Mononuclear cell (primary cell): ENCODE measurements at regions not wholly inside any gene's neighbourhood (a gene's known extent, or its start where the extent isn't known, plus 50 kb on each side); places are given as distances from the start of the nearest gene placed in this dataset.

ENCODE experiments used
- H3K27me3 ChIP-seq: 2 replicates; pipeline ENCODE4 v1.6.0; 2011; ENCODE audit warnings: low read length, control low read depth; ENCODE audit not compliant: insufficient read depth
- H3K4me1 ChIP-seq: 2 replicates; pipeline ENCODE4 v1.5.1; 2011; ENCODE audit warnings: mild to moderate bottlenecking, low read length, control low read depth; ENCODE audit not compliant: insufficient read depth
- H3K4me3 ChIP-seq: 2 replicates; pipeline ENCODE4 v1.5.1; 2011; ENCODE audit warnings: mild to moderate bottlenecking, low read length, moderate library complexity
- H3K9me3 ChIP-seq: 2 replicates; pipeline ENCODE4 v1.5.1; 2011; ENCODE audit warnings: low read depth, mild to moderate bottlenecking, control low read depth, low read length

DNA sequence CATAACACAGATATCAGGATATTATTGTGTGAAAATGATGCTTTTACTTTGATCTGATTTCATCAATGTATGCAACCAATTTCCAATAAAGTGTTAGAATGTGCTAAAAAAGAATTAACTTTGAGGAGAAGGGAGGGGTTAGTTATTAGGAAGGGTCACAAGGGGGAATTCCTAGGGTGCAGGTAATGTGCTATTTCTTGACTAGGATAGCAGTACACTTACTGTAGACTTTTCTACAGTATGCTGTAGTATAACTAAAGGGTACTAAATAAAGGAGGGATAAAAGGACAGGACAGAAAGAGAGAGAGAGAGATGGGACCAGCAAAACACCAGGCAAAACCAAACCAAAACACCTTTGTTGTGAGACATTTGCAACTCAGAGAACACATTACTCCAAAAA, 121.4 kb upstream of the RAP1B start:
- Histone ChIP-seq H3K4me1 (no peaks in the 10 kb centered on the region), H3K27me3 (no peaks in the 10 kb centered on the region), H3K4me3 (no peak overlapping the region), H3K9me3 (no peaks in the 10 kb centered on the region)

DNA sequence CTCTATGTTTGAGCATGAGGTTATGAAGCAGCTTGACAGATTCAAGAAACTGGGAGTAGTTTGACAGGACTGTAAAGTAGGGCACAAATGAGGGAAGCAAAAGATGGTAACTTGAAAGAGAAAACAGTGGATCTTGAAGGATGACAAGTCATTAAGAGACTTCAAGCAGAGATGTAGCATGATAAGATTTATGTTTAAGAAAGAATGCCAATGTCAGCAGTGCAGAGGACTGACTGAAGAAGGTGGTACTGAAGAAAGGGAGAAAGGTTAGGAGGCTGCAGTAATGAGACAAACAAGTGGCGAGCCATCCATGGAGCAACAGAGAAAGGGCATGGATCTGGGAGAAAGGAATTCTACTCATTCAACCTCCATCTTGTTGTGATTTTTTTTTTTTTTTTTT, 120.2 kb upstream of the RAP1B start:
- H3K27me3 ChIP-seq: no peaks in the 10 kb centered on the region
- H3K4me1 ChIP-seq: no peaks in the 10 kb centered on the region
- H3K9me3 ChIP-seq: no peaks in the 10 kb centered on the region
- H3K4me3 ChIP-seq: no peak overlapping the region

DNA sequence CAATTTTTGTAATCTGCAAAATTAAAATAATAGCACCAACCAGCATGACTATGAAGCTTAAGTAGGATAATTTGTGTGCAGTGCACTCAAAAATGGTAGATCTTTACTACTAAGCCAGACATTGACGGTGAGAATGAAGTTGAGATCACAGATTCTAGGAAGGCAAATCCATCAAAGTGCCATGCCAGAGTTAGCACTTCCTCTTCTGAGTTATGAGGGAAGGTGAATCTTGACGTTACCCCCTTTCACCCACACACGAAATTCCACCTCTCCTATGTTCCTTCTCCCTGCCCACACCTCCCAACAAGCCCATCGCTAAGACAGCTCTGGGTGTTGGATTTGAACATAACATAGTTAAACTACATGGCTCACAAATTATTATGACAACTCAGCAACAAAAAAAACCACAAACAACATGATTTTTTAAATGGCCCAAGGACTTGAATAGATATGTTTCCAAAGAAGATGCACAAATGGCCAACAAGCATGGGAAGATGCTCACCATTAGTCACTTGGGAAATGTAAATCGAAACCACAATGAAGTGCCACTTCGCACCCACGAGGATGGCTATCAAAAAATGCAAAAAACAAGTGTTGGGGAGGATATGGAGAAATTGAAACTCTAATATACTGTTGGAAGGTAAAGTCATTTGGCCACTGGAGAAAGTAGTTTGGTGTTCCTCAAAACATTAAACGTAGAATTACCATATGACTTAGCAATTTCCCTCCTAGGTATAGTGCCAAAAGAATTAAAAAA, 119.3 kb upstream of the RAP1B start:
- Histone ChIP-seq H3K27me3 (no peaks in the 10 kb centered on the region), H3K4me1 (peaks cover 2% of the 10 kb centered on the region), H3K9me3 (no peaks in the 10 kb centered on the region)

DNA sequence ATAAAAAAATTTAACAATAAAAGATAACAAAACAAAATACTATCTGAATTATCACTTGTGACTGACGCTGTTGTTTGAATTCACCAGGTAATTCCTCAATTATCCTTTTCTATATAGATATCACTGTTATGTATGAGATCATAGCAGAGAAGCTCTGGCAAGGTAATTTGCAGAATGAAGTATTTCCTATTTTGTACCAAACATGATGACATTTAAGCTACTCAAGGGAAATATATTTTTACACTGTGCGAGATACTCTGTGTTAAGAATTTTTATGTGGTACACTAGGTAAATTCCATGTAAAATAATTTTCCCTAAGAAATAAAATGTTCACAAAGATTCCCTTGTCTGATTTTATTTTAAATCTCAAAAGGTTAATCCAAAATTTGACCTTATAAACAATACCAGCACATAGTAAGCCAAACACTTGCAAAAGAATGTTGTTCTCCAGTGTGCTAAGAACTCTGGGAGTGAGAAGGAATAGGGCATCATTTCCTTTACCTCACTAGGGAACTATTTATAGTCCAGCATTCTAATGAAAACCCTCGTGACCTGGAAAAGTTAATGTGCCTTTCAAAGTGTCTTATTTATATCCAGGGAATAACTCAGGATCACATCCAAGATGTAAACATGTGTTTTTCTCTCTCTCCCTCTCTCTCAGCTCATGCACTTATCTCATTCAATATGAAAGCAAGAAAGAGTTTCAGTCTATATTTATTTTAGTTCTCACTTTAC, 115.2 kb upstream of the RAP1B start:
- H3K4me3 ChIP-seq: no peak overlapping the region
- H3K9me3 ChIP-seq: no peaks in the 10 kb centered on the region
- no peaks in the 10 kb centered on the region for H3K27me3 ChIP-seq
- peaks cover 7% of the 10 kb centered on the region for H3K4me1 ChIP-seq

More for the DNA sequence above, 119.3 kb upstream of the RAP1B start:
- no peak overlapping the region for H3K4me3 ChIP-seq

DNA sequence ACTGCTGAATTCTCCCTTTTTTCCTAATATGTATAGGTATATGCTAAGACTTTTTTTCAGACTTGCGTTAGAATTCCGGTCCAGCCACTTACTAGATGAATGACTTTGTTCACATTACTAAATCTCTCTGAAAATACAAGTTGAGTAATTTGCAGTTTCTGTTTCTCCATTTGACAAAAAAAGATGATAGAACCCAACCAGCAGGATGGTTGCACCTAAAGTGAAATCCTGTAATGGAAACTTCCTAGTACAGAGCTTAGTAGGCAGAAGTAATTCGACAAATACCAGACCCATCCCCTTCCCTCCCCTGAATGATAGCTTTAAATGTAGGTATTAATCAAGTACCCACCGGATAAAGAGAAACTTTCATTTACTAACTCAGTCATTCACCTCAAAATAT, 113.6 kb upstream of the RAP1B start:
- Histone ChIP-seq H3K4me3 (no peak overlapping the region), H3K9me3 (no peaks in the 10 kb centered on the region), H3K4me1 (peaks cover 7% of the 10 kb centered on the region), H3K27me3 (no peaks in the 10 kb centered on the region)

DNA sequence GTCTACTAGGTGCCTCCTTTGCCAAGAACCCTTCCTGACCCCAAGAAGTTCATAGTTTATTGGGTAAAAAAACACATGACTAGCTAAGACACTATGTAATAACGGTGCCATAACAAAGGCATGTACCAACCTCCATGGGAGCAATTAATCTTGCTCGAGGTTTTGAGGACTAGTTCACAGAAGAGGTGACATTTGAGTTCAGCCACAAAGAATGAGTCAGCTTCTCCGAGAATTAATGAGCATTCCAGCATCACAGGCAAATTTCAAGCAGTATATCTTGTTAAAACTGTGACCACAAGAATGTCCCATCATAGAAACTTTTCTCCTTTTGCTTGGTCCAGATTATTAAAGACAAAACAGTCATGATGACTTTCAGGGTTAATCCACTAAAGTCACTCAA, 113.0 kb upstream of the RAP1B start:
- Histone ChIP-seq H3K9me3 (no peaks in the 10 kb centered on the region), H3K4me3 (no peak overlapping the region), H3K27me3 (no peaks in the 10 kb centered on the region), H3K4me1 (peaks cover 7% of the 10 kb centered on the region)

DNA sequence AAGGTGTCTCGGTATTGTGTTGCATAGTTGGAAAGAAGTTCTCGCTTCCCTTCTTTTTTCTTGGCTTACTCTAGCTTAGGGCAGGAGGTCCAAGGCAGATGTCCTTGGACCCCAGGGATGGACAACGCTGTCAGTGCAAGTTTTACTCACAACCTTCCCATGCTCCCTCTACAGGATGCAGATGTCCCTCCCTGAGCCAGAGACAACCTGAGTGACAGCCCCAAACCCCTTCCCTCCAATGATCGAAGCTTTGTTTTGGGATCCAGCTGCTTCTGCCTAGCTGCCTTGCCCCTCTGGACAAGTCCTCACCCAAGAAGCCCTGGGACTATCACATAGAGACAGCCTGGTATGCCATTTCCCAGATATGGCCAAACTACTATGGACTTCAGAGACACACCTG, 112.0 kb upstream of the RAP1B start:
- H3K4me3 ChIP-seq: no peak overlapping the region
- peaks cover 7% of the 10 kb centered on the region for H3K4me1 ChIP-seq
- H3K9me3 ChIP-seq: no peaks in the 10 kb centered on the region
- H3K27me3 ChIP-seq: no peaks in the 10 kb centered on the region

DNA sequence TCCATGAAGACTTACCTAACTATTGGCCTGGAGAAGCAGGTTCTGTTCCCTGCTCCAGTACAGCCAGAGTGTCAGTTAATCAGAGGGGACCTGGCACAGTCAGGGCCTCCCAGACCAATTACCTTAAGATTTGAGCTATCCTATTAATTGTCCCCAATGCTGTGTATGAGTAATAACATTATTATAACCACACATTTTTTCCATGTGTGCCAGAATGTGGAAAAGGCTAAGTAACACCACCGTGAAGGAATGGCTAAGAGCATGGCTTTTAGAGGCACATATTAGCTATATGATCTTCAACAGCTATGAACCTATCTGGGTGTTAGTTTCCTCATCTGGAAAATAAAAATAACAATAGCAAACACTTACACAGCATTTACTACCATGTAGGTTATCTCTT, 111.1 kb upstream of the RAP1B start:
- peaks cover 7% of the 10 kb centered on the region for H3K4me1 ChIP-seq
- H3K4me3 ChIP-seq: no peak overlapping the region
- no peaks in the 10 kb centered on the region for H3K27me3 ChIP-seq
- no peaks in the 10 kb centered on the region for H3K9me3 ChIP-seq

DNA sequence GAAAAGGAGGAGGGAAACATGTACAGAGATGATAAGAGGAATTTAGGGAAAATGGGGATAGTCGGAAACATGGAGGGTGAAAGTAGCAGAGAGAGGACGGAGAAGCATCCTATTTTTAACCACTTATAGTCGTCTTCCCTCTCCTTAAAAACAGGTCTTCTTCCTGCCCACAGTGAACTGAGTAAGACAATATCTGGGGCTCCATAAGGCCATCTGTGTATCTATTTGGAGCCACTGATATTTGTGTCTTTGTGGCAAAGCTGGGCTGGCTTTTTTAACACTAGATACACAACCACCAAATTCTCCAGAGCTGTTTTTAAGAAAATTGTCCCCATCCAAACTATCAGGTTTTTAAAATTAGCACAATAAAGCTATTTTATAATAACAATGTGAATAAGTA, 109.5 kb upstream of the RAP1B start:
- H3K4me3 ChIP-seq: no peak overlapping the region
- H3K27me3 ChIP-seq: no peaks in the 10 kb centered on the region
- H3K9me3 ChIP-seq: no peaks in the 10 kb centered on the region
- H3K4me1 ChIP-seq: peaks cover 10% of the 10 kb centered on the region

DNA sequence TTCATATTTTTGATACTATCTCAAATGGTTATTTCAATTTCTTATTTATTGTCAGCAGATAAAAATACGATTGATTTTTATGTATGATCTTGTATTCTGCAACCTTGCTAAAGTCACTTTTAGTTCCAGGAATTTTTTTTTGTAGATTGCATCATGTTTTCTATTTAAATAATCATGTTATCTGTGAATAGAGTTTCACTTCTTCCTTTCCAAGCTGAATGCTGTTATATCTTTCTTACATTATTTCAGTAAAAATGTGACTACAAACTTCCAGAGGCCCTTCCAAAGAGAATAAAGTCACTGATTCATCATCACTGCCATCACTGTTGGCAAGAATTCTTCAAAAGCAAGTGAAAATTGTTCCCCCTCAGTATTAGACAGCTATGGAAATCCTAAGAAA, 104.7 kb upstream of the RAP1B start:
- Histone ChIP-seq H3K4me1 (peaks cover 6% of the 10 kb centered on the region), H3K27me3 (no peaks in the 10 kb centered on the region), H3K9me3 (no peaks in the 10 kb centered on the region), H3K4me3 (no peak overlapping the region)

DNA sequence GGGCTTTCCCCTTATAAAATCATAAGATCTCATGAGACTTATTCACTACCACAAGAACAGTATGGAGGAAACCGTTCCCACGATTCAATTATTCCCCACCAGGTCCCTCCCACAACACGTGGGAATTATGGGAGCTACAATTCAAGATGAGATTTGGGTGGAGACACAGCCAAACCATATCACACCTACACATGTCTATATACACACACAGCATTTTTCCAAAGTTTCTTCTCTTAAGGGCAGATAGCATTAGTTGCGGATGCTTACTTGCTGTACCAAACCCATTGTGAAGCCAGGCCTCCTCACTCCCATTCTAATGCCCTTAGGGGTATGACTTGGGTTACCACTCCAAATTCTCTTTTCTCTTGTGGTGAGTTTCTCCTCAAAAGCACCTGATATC, 104.1 kb upstream of the RAP1B start:
- no peaks in the 10 kb centered on the region for H3K9me3 ChIP-seq

DNA sequence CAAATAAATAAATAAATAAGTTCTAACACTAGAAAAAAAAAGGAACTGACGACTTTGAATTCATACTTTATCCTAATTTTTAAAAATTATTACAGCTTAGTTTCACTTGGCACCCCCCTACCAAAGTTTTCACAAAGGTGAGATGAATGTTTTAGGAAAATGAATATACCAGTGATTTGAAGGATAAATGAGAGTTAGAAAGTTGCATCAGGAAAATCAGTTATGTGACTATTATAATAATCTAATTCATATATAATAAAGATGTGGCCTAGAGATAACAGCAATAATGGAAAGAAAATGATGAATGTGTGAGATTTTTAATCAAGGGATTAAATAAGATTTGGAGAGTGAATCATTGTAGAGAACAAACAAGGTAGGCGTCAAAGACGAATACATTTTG, 103.0 kb upstream of the RAP1B start:
- Histone ChIP-seq H3K9me3 (no peaks in the 10 kb centered on the region), H3K4me3 (no peak overlapping the region), H3K27me3 (no peaks in the 10 kb centered on the region), H3K4me1 (peaks cover 6% of the 10 kb centered on the region)

More for the DNA sequence above, 104.1 kb upstream of the RAP1B start:
- H3K4me3 ChIP-seq: no peak overlapping the region
- no peaks in the 10 kb centered on the region for H3K27me3 ChIP-seq
- peaks cover 6% of the 10 kb centered on the region for H3K4me1 ChIP-seq

DNA sequence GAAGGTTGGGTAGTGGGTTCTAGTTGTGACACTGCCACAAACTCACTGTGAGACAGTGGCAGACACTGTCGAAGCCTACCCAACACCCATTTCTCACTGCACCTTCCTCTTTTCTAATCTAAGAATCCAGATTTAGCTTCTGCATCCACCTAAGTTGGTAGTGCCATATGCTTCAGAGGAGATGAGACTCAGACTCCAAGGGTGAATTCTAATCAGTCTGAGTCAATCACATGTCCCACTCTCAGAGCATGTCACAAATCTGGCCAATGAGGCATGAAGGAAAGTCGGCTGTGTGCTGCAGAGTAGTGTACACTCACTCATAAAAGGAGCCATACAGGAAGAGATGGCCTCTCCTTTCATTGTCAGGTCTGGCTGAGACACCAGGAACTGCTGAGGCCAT, 102.1 kb upstream of the RAP1B start:
- no peak overlapping the region for H3K4me3 ChIP-seq
- no peaks in the 10 kb centered on the region for H3K27me3 ChIP-seq
- no peaks in the 10 kb centered on the region for H3K9me3 ChIP-seq
- H3K4me1 ChIP-seq: peaks cover 6% of the 10 kb centered on the region

DNA sequence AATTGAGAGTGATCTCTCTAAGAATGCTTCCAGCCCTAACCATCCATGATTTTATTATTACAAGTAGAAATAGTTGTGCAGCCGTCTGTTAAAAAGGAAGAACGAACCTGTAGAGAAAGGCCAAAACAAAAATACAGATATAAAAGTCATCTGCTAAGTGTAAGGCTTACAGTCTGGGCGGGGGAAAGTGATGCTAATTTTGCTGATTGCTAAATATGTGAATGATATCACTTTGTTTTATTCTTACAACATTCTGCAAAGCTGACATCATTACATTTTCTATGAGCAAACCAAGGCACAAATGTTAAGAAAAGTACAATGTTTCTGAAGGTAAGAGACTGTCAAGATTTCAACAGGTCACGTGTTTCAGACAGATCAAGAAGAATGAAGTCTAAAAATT, 101.5 kb upstream of the RAP1B start:
- no peaks in the 10 kb centered on the region for H3K27me3 ChIP-seq

DNA sequence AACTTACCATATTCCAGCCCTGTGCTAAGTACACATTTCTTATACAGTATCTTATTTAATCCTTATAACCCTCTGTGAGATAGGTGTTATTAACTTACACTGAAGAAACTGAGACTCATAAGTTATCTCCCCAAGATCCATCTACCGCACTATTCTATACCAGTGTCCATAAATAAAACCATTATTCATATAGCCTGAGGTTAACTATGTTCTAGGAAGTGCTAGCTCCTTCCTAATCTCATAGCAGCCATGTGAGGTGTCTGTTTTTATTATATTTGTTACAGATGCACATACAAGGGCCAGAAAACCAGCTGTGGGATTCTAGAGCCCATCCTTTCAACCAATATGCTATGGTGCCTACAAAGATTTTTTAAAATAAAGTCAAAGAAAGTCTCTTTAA, 100.3 kb upstream of the RAP1B start:
- Histone ChIP-seq H3K4me1 (peaks cover 6% of the 10 kb centered on the region), H3K27me3 (no peaks in the 10 kb centered on the region), H3K4me3 (no peak overlapping the region), H3K9me3 (no peaks in the 10 kb centered on the region)

More for the DNA sequence above, 101.5 kb upstream of the RAP1B start:
- Histone ChIP-seq H3K4me3 (no peak overlapping the region), H3K9me3 (no peaks in the 10 kb centered on the region), H3K4me1 (peaks cover 6% of the 10 kb centered on the region)
